NOMO-1 (cell line): ENCODE measurements at regions not wholly inside any gene's neighbourhood (a gene's known extent, or its start where the extent isn't known, plus 50 kb on each side); places are given as distances from the start of the nearest gene placed in this dataset.
A peak's percentile ranks its signal among the peaks of the same experiment; 100 is the strongest.
"Not testable (repeated sequence)": the region's sequence is repeated elsewhere in the genome, so short reads cannot be mapped to it uniquely, and the experiment has no call there.

Source experiments
- DNase-seq, 2 experiments: peaks; one replicate each; lab custom pipeline; 2025; ENCODE audit not compliant: unreplicated experiment in 2 of 2; lab: John Stamatoyannopoulos, UW

DNA sequence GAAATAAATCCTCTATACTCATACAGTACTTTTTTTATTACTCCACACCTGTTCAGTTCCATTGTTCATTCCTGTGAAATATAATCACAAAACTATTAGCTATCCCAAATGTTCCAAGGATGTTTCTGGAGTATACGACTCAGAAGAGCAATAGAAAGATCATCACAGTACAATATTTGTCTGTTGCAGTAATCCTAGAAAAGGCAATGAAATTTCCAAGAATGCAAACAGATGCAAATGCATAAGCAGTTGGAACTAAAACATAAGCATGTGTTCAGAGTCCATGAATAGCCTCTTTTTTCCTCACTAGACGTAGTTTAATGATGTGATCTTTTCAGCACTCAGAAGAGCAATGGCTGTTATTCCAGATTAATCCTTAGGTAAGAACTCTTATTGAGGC lies 55.2 kb downstream of the RTL3 start:
- no peak for DNase-seq

DNA sequence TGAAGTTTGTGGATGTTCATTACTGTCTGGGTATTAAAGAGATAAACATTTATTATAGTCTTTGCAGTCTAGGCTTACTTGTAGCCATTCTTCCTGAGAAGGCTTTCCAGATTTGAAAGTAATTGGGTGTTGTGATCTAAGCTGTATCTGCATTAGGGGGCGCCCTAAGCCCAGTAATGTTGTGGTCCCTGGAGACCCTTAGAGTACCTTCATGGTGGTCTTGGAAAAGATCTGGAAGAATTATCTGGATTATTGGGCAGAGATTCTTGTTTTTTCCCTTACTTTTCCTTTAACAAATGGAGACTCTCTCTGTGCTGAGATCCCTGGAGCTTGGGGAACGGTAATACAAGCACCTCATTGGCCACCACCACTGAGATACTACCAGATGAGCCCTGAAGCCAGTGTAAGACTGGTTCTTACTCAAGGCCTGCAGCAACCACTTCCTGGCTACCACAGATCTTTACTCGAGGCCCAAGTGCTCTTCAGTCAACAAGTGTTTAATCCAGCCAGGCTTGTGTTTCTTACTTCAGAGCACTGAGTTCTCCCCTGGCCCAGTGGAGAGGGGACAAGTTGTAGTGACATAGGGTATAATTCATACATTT lies 63.1 kb downstream of the RTL3 start:
- peak in 1 of 2 experiments; percentile 4 for DNase-seq

DNA sequence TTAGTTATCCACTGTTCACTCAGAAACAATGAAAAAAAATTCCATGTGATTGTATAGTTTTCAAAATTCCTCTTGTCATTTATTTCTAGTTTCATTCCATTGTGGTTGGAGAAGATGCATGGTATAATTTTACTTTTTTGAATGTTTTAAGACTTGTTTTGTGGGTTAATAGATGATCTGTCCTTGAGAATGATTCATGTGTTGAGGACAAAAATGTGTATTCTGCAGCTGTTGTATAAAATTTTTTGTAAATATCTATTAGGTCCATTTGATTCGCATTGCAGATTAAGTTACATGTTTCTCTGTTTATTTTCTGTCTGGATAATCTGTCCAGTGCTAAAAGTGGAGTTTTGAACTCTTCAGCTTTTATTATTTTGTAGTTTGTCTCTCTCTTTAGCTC lies 65.4 kb downstream of the RTL3 start:
- no peak for DNase-seq

DNA sequence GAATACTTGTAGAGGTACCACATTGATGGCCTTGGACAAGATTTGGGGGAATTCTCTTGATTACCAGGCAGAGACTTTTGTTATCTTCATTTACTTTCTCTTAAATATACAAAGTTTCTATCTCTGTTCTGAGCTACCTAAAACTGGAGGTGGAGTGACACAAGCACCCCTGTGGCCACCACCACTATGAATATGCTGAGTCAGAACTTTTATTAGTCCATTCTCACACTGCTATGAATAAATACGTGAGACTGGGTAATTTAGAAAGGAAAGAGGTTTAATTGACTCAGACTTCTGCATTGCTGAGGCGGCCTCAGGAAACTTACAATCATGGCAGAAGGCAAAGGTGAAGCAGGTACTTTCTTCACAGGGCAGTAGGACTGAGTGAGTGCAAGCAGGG lies 67.1 kb downstream of the RTL3 start:
- no peak for DNase-seq

DNA sequence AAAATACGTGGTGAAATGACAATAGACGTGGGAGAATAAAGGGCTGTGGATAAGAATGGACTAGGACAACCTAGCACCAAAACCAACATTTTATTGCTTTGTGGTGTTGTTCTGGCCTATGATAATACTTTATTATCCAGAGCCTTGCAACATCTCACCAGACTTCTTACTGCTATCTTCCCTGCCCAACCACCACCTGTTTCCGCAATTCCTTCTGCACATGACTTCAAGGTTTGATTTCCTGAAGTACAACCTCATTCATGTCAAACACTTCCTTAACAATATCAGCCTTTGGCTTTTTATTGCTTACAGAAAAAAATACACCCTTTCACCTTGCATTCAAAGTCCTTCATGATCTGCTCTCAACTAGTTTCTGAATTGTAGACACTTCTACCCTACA lies 84.8 kb downstream of the RTL3 start:
- no peak for DNase-seq

DNA sequence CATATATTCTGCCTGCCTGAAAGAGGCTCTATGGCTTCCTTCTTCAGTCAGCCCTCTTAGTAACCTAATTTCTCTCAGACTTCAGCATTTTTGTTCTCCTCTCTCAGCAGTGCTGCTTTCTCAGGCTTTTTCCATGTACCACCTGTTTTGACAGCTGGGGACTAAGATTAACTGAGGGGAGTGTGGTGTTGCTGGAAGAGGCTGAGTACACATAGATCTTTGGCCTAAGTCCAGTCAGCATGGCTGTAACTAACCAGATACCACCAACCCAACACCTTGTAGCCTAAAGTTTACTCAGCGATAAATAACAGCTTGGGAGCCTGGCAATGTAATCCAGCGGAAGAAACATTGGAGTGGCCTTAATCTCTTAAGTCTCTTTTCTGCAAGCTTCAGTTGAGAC lies 85.5 kb downstream of the RTL3 start:
- DNase-seq: no peak

DNA sequence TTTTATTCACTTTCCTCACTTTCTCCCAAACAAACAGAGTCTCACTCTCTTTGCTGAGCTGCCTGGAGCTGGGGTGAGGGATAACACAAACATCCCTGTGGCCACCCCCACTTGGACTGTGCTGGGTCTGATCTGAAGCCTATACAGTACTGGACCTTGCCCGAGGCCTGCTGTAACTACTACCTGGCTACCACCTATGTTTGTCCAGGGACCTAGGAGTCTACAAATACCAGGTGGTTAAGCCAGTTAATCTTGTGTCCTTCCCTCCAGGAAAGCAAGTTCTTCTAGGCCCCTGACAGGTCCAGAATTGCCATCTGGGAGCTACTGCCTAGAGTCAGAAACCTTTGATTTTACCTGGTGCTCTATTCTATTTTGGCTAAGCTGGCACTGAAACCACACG lies 87.3 kb downstream of the RTL3 start:
- no peak for DNase-seq

DNA sequence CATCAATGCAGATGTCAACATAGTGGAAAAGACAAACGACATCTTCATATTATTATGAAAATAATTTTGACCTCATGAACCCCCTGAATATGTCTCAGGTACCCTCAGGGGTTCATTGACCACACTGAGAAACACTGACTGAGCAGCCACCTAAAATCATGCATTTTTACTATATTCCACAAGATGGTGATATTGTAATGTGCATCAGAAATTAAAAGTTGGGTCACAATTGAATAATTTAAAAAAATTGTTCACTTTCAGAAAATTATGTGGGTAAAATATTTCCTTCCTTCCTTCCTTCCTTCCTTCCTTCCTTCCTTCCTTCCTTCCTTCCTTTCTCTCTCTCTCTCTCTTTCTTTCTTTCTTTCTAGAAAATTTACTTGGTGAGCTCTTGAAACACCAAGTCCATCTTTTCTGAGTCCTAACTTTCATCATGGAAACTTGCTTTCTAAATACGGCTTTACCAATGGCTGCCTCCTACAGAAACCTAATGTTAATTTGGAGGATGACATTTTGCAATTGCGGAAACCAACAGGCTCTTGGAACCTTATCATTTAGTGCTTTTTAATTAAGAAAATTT lies 103.6 kb downstream of the RTL3 start:
- peak in 1 of 2 experiments; percentile 50 for DNase-seq

DNA sequence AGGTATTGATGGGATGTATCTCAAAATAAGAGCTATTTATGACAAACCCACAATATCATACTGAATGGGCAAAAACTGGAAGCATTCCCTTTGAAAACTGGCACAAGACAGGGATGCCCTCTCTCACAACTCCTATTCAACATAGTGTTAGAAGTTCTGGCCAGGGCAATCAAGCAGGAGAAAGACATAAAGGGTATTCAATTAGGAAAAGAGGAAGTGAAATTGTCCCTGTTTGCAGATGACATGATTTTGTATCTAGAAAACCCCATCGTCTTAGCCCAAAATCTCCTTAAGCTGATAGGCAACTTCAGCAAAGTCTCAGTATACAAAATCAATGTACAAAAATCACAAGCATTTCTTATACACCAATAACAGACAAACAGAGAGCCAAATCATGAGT lies 106.5 kb downstream of the RTL3 start:
- DNase-seq: not testable (repeated sequence)

DNA sequence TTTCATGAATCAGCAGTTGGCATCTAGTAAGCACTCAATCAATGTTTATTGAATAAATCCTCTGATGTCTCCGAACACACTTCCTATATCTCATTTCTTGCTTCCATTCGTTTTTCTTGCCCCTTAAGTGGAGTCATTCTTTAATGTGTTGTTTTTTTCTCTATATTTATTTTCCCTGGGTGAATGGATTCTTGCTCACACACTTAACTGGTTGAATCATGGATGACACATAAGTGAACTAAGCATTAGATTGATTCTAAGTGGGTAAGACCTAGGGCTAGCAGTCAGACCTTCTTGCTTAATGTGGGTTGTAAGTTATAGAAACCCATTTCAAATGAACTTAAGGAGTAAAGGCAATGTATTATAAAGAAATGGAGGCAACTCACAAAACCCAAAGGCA lies 111.1 kb downstream of the RTL3 start:
- no peak for DNase-seq

DNA sequence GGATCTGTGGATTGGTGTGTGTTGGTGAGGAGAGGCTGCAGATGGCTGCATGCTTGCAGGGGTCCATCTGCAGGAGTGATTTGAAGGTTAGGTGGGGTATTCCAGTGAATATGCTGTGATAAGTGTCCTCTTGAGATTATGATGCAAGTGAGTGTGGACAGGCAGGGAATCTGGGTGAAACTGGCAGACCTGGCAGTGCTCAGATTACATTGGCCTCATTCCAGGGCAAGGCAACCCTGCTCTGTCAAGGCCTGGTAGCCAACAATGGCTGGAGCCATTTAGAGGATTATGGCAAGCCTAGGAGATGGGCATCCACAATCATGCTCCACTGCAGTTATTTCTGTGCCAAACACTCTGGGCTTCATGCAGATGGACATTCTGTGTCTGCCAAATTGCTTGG lies 113.9 kb downstream of the RTL3 start:
- no peak for DNase-seq

DNA sequence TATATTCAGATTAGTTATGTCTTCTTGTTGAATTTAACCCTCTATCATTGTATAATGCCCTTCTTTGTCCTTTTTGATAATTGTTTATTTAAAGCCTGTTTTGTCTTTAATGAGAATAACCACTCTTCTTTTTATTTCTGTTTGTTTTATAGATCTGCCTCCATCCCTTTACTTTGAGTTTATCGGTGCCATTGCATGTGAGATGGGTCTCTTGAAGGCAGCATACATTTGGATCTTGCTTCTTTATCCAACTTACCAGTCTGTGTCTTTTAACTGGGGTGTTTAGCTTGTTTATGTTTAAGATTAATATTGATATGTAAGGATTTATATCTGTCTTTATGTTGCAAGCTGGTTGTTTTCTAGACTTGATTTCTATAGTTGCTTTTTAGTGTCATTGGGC lies 115.8 kb downstream of the RTL3 start:
- DNase-seq: no peak

DNA sequence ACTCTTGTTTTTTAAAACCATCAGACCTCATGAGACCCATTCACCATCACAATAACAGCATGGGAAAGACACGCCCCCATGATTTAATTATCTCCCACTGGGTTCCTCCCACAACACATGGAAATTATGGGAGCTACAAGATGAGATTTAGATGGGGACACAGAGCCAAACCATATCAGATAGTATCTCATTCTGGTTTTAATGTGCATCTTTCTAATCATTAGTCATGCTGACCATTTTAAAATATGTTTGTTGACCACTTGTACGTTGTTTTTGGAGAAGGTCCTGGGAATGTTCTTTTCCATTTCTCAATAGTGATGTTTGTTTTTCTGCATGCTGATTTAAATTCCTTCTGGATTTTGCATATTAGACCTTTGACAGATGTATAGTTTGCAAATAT lies 119.0 kb downstream of the RTL3 start:
- DNase-seq: no peak

DNA sequence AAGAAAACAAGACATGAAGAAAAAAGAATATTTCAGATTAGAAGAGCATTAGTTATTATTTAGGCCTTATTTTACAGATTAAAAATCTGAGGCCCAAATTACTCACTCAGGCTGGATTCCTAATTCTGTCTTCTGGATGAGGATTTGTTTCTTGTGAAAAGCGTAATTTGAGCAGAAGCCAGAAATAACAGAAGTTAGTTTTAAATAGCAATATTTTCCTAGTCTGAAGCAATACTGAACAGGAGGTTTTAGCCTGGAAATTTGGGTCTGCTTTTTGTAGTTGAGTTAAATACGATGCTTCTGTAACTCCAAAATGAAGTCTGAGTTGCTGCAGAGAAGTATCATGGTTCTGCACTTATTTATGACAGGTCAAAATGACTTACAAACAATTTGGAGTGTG lies 124.9 kb downstream of the RTL3 start:
- DNase-seq: no peak

DNA sequence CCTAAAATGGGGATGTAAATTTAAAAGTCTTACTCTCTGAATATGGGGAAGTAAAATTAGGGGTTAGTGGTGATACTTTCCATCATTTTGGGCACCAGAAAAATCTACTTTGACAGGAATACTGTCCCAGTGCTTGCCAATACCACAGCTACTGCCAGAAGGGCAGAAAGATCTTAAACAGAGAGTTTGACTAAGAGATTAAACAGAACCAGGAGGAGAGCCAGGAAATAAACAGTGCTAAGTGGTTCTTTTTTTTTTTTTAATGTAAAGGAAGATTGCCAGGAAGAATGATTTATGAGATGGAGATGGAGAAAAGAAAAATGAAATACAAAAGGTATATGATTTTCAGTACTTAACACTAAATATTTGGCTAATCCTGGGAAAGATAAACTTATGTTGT lies 126.8 kb downstream of the RTL3 start:
- peak in 1 of 2 experiments; percentile 19 for DNase-seq

DNA sequence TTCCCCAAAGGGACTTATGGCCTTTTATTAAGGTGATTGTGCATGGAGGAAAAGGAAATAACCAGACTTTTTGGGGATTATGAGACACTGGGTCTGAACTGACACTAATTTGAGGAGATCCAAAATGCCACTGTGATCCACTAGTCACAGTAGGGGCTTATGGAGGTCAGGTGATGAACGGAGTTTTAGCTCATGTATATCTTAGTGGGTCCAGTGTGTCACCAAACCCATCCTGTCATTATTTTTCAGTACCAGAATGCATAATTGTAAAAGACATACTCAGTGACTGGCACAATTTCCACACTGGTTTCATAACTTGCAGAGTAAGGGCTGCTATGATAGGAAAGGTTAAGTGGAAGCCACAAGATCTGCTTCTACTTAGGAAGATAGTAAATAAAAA lies 131.3 kb downstream of the RTL3 start:
- DNase-seq: no peak

DNA sequence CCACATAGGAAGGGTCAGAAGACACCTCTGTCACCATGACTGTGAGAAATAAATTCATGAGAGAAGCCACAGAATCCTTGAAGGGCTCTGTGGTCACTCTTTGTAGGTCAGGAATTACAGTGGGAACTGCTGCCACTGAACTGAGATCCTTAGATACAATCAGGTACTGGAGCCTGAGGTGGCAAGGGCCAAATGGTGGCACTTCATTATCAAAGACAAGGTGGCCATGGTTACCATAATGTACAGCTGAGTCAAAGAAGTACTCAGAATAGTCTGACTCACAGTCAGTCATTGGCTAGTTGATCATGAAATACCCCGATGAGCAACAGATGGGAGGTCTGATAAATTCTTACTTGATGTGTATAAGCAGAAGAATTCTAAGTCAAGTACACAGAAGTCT lies 131.9 kb downstream of the RTL3 start:
- no peak for DNase-seq

DNA sequence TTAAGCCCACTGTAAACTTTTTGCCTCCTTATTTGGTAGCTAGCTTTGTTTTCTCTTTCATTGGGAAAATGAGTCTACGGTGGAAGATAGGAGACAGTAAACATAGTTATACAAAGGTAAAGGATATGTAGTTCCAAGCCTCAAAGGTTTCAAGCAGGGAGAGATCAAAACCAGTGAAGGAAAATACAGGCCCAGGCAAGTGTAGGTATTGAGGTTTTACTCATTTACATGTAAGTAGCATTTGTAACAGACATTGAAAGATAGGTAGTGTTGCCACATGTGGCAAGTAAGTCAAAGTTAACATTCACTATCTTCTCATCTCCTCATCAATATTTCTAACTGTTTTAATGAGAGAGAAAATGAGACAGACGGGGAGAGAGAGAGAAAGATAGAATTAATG lies 136.5 kb downstream of the RTL3 start:
- DNase-seq: no peak

DNA sequence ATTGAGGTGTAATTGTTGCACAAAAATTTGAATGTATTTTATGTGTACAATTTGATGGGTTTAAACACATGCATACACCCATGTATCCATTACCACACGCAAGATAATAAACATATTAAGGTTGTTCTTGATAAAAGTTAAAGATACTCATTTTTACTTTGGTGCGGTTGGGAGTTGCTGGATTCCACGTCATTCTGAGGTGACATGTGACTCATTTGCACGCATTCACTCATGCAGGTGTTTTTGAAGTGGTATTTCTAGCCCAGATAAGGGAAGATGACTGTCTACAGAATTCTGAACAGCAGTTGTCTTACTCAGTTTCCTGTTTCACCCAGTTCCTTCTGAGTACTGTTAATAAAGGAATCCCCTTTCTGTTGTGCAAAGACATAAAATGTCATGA lies 142.0 kb downstream of the RTL3 start:
- no peak for DNase-seq

DNA sequence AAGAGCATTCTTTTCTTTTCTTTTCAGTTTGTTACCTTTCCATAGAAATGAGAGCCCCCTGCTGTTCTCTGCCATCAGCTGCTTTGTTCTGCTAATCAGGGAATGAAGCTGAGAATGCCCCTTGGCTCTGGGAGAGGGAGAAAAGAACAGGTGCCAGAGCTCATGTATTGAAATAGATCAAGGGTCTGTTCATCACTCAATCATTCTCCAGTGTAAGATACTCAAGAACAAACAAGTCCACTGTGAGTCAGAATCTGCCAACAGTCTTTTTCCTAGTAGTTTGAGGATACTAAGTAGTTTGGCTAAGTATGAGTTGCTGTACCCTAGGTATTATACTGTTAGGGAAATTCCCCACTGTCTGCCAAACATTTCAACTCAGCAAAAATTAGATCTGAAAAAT lies 144.3 kb downstream of the RTL3 start:
- DNase-seq: no peak

DNA sequence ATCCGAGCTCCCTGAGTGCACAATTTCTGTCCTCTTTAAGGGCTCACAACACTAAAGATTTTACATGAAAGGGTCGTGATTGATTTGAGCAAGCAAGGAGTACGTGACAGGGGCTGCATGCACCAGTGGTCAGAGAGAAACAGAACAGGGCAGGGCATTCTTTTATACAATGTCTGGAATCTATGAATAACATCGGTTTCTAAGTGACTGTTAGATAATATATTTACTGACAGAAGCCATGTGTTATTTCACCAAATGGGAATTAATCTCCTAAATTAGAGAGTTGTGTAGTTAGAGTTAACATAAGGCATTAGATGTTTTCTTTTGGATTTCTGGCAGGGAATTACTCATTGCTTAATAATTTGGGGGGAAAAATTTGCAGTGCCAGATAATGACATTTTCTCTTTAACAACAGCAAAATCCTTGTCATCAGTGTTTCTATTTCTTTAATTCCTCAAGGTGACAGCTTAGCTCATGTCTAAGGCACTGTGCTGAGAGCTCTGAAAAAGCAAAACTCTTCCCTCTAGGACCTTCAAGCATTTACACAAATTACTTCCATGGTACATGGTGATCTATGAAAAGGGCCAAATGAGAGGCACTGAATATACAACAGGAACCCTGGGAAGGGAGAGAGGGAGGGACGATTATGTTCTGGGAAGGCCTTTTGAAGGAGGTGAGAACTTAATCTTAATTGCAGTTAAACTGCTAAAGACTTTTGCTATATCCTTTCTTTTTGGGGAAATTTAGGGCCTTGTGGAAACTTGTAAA lies 145.0 kb downstream of the RTL3 start:
- no peak for DNase-seq

DNA sequence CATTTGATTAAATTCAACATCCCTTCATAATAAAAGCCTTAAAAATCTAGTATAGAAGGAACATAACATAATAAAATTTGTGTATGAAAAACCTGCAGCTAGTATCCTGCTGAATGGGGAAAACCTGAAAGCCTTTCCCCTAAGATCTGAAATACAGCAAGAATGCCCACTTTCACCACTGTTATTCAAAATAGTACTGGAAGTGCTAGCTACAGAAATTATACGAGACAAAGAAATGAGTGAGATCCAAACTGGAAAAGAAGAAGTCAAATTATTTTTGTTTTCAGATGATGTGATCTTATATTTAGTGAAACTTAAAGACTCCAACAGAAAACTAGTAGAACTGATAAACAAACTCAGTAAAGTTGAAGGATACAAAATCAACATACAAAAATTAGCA lies 152.9 kb downstream of the RTL3 start:
- no peak for DNase-seq
